Esophagus squamous epithelium (tissue), 5 donors: ENCODE measurements at regions not wholly inside any gene's neighbourhood (a gene's known extent, or its start where the extent isn't known, plus 50 kb on each side); places are given as distances from the start of the nearest gene placed in this dataset.

Source experiments
- DNase-seq: peaks from one replicate; lab custom pipeline; 2025; lab: John Stamatoyannopoulos, UW
- H3K27ac ChIP-seq, 4 donors: fragments of 200-600 bp; sonication (generic); one replicate each; pipeline ENCODE4 v1.5.1; 2016 to 2019; ENCODE audit warnings: mild to moderate bottlenecking in 1 of 4
- H3K27me3 ChIP-seq, 4 donors: fragments of 200-600 bp; sonication (generic); 1 replicate in 3 of 4; 2 replicates in 1 of 4; pipeline versions ENCODE4 v1.5.1 to v1.6.0; 2017 to 2021; ENCODE audit warnings: antibody characterized with exemption in 1 of 4
- H3K36me3 ChIP-seq, 3 donors: fragments of 200-600 bp; sonication (generic); one replicate each; pipeline ENCODE4 v1.5.1; 2016 to 2019
- H3K4me1 ChIP-seq, 3 donors: fragments of 200-600 bp; sonication (generic); one replicate each; pipeline ENCODE4 v1.5.1; 2017 to 2019
- H3K4me3 ChIP-seq, 4 donors: fragments of 200-600 bp; sonication (generic); 1 replicate in 3 of 4; 2 replicates in 1 of 4; pipeline ENCODE4 v1.5.1; 2016 to 2019; ENCODE audit warnings: mild to moderate bottlenecking in 2 of 4, moderate library complexity in 1 of 4
- H3K9me3 ChIP-seq, 3 donors: fragments of 200-600 bp; sonication (generic); one replicate each; pipeline ENCODE4 v1.5.1; 2016 to 2019
- POLR2A ChIP-seq, 4 donors: fragments of 450-650 bp; IDR thresholded peaks; one replicate each; pipeline ENCODE4 v1.6.1; 2017; ENCODE audit warnings: antibody characterized with exemption in 4 of 4, mild to moderate bottlenecking in 4 of 4, moderate library complexity in 3 of 4
- WGBS, 2 donors: methylation state at CpG; one replicate each; pipeline ENCODE4 v1.1.5; 2018; 5-methylcytosine and 5-hydroxymethylcytosine counted together
- intact Hi-C: fragments of 100-400 bp; cut with DNase I; formaldehyde crosslinking; loops from one replicate; pipeline ENCODE4 v1.15.0; 2022
- TF ChIP-seq, protein P1 (sequence below), 6 experiments: fragments of 450-650 bp in 4 of 6; fragments of 200-600 bp in 2 of 6; sonication (generic) in 2 of 6; IDR thresholded peaks; one replicate each; pipeline ENCODE4 v1.5.1; 2016 to 2019; ENCODE audit warnings: antibody characterized with exemption in 6 of 6, mild to moderate bottlenecking in 4 of 6, moderate library complexity in 4 of 6
- donor health status: DM: yes; HTN: yes; CAD: no.

DNA sequence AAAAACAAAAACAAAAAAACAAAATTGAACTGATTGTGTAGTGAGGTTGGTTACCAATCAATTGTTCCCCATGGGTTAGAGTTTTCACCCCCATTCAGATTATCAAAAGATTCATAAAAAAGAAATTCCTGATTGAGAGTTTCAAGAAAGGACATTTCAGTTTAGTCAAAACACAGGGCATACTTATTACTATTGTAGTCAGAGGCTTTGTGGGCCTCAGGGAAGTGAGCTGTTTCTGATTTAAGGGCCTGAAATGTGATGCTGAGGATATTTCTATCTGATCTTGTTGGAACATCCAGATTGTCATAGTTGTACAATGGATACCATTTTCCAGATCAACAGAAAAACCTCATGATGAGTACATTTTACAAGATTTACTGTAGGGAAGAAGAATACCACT, 368.1 kb upstream of the NETO1 start:
- Histone ChIP-seq H3K4me3 (no peak overlapping the region), H3K36me3 (no peaks in the 10 kb centered on the region), H3K27ac (no peak overlapping the region), H3K4me1 (no peaks in the 10 kb centered on the region), H3K27me3 (no peaks in the 10 kb centered on the region), H3K9me3 (peaks cover 0 to 4% (median 0%) of the 10 kb centered on the region in 3 donors)
- TF ChIP-seq, protein P1, sequence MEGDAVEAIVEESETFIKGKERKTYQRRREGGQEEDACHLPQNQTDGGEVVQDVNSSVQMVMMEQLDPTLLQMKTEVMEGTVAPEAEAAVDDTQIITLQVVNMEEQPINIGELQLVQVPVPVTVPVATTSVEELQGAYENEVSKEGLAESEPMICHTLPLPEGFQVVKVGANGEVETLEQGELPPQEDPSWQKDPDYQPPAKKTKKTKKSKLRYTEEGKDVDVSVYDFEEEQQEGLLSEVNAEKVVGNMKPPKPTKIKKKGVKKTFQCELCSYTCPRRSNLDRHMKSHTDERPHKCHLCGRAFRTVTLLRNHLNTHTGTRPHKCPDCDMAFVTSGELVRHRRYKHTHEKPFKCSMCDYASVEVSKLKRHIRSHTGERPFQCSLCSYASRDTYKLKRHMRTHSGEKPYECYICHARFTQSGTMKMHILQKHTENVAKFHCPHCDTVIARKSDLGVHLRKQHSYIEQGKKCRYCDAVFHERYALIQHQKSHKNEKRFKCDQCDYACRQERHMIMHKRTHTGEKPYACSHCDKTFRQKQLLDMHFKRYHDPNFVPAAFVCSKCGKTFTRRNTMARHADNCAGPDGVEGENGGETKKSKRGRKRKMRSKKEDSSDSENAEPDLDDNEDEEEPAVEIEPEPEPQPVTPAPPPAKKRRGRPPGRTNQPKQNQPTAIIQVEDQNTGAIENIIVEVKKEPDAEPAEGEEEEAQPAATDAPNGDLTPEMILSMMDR (IDR thresholded peaks at IDR 0.05) = no peak
- no peak for TF ChIP-seq POLR2A (IDR thresholded peaks at IDR 0.05)
- intact Hi-C loops = no loop called here
- no peak for DNase-seq

GRCh38 chr18:73235491-73235890, 367.7 kb upstream of the NETO1 start:
- 69 to 70% methylated on average over 8 of the region's 8 CpGs for WGBS, 2 donors
- intact Hi-C loops = no loop called here
- no peaks in the 10 kb centered on the region for H3K27me3 ChIP-seq
- H3K9me3 ChIP-seq = peaks cover 0 to 4% (median 0%) of the 10 kb centered on the region in 3 donors
- H3K36me3 ChIP-seq = no peaks in the 10 kb centered on the region
- no peak for DNase-seq
- H3K27ac ChIP-seq = no peak overlapping the region
- H3K4me3 ChIP-seq = no peak overlapping the region
- TF ChIP-seq POLR2A (IDR thresholded peaks at IDR 0.05) = no peak
- TF ChIP-seq, protein P1 (IDR thresholded peaks at IDR 0.05) = no peak
- no peaks in the 10 kb centered on the region for H3K4me1 ChIP-seq

DNA sequence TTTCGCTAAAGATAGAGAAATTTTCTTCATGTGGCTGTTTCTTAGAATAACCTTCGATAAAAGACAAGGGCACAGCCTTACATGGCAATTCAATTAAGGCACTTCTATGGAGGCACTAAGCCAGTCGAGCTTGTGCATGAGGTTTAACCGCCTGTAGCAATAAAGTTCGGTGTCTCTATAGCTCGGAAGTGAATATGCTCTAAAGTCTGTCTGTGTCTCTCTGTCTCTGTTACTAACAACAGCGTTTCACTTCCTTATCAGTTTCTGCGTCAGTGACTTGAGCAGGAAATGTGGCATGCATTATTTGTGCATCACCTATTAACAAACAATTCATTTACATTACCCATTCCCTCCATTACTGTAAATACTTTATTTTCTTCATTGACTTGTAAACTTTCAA, 365.1 kb upstream of the NETO1 start:
- DNase-seq = no peak
- H3K9me3 ChIP-seq = peaks cover 0 to 4% (median 0%) of the 10 kb centered on the region in 3 donors
- no peaks in the 10 kb centered on the region for H3K36me3 ChIP-seq

DNA sequence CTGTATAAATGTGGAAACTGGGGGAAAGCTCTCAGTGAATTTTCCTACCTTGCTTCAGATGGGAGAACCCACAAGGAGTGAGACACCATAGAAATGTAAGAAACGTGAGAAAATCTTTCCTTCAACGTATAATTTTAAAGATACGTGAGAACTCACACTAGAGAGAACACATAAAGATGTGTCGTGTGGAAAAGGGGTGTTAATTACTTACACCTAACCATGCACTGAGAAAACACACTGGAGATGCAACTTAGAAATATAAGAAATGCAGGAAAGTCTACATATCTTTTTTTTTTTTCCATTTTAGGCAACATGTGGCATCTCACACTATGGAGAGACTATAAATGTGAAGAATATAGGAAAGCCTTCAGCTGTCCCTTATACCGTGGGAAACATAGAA, 352.9 kb upstream of the NETO1 start:
- no peak for DNase-seq
- H3K36me3 ChIP-seq = no peaks in the 10 kb centered on the region
- H3K4me3 ChIP-seq = no peak overlapping the region
- H3K4me1 ChIP-seq = no peaks in the 10 kb centered on the region
- WGBS, 2 donors = 78 to 84% methylated on average over 5 of the region's 5 CpGs
- H3K27me3 ChIP-seq = no peaks in the 10 kb centered on the region
- H3K27ac ChIP-seq = no peak overlapping the region
- peaks cover 0 to 30% (median 0%) of the 10 kb centered on the region in 3 donors for H3K9me3 ChIP-seq
- no peak for TF ChIP-seq POLR2A (IDR thresholded peaks at IDR 0.05)
- TF ChIP-seq, protein P1 (IDR thresholded peaks at IDR 0.05) = no peak
- intact Hi-C loops = no loop called here

More for the DNA sequence above, 365.1 kb upstream of the NETO1 start:
- Histone ChIP-seq H3K4me1 (no peaks in the 10 kb centered on the region), H3K27me3 (no peaks in the 10 kb centered on the region), H3K4me3 (no peak overlapping the region), H3K27ac (no peak overlapping the region)
- no peak for TF ChIP-seq POLR2A (IDR thresholded peaks at IDR 0.05)
- TF ChIP-seq, protein P1 (IDR thresholded peaks at IDR 0.05) = no peak
- intact Hi-C loops = no loop called here
- 70 to 72% methylated on average over 8 of the region's 8 CpGs for WGBS, 2 donors

- Histone ChIP-seq H3K36me3 (no peaks in the 10 kb centered on the region), H3K9me3 (peaks cover 0 to 28% (median 0%) of the 10 kb centered on the region in 3 donors), H3K4me1 (no peaks in the 10 kb centered on the region), H3K27me3 (no peaks in the 10 kb centered on the region), H3K4me3 (no peak overlapping the region), H3K27ac (no peak overlapping the region)
- intact Hi-C loops = no loop called here
- 54 to 55% methylated on average over 2 of the region's 2 CpGs for WGBS, 2 donors
- DNase-seq = no peak
- TF ChIP-seq, protein P1 (IDR thresholded peaks at IDR 0.05) = no peak
- TF ChIP-seq POLR2A (IDR thresholded peaks at IDR 0.05) = no peak
These were observed 350.5 kb upstream of the NETO1 start for GRCh38 chr18:73218293-73218692.
